Karpas-422 (cell line): ENCODE measurements at regions not wholly inside any gene's neighbourhood (a gene's known extent, or its start where the extent isn't known, plus 50 kb on each side); places are given as distances from the start of the nearest gene placed in this dataset.
"Not testable (repeated sequence)": the region's sequence is repeated elsewhere in the genome, so short reads cannot be mapped to it uniquely, and the experiment has no call there.

Experiments used
- DNase-seq: peaks from one replicate; pipeline ENCODE4 v3.0.0-alpha.2; 2015
- H2AFZ ChIP-seq: fragments of 200-600 bp; sonication (generic); 2 replicates; pipeline ENCODE4 v1.6.1; 2014; ENCODE audit warnings: antibody characterized with exemption, low read length, mixed read lengths
- H3K27ac ChIP-seq: fragments of 200-600 bp; sonication (generic); 2 replicates; pipeline ENCODE4 v1.5.1; 2014; ENCODE audit warnings: mild to moderate bottlenecking, low read length, moderate library complexity
- H3K27me3 ChIP-seq: fragments of 200-600 bp; sonication (generic); 2 replicates; pipeline ENCODE4 v1.6.1; 2014; ENCODE audit warnings: low read length, mixed read lengths
- H3K36me3 ChIP-seq: fragments of 200-600 bp; sonication (generic); 2 replicates; pipeline ENCODE4 v1.6.1; 2014; ENCODE audit warnings: low read length, mixed read lengths; ENCODE audit not compliant: insufficient read depth
- H3K4me1 ChIP-seq: fragments of 200-600 bp; sonication (generic); 2 replicates; pipeline ENCODE4 v1.6.1; 2014; ENCODE audit warnings: mild to moderate bottlenecking, low read length, mixed read lengths
- H3K4me2 ChIP-seq: fragments of 200-600 bp; sonication (generic); 2 replicates; pipeline ENCODE4 v1.6.1; 2014; ENCODE audit warnings: low read length, low read depth, mild to moderate bottlenecking; ENCODE audit not compliant: poor library complexity, severe bottlenecking
- H3K4me3 ChIP-seq: fragments of 200-600 bp; sonication (generic); 2 replicates; pipeline ENCODE4 v1.5.1; 2014; ENCODE audit warnings: mild to moderate bottlenecking, antibody characterized with exemption, low read length, mixed read lengths
- H3K79me2 ChIP-seq: fragments of 200-600 bp; sonication (generic); 2 replicates; pipeline ENCODE4 v1.6.1; 2014; ENCODE audit warnings: mild to moderate bottlenecking, low read length, mixed read lengths
- H3K9ac ChIP-seq: fragments of 200-600 bp; sonication (generic); 2 replicates; pipeline ENCODE4 v1.6.0; 2014; ENCODE audit warnings: low read length
- H3K9me2 ChIP-seq: fragments of 200-600 bp; sonication (generic), shearing (Covaris generic); replicated peaks from 2 replicates; pipeline ENCODE4 v1.6.0; 2014; ENCODE audit warnings: mild to moderate bottlenecking, low read length, moderate library complexity; ENCODE audit not compliant: insufficient read depth
- H3K9me3 ChIP-seq: fragments of 300-700, 200-600 bp; sonication (generic); 2 replicates; pipeline ENCODE4 v1.6.1; 2014; ENCODE audit warnings: low read length, mixed read lengths
- H4K20me1 ChIP-seq: fragments of 200-600 bp; sonication (generic); 2 replicates; pipeline ENCODE4 v1.6.1; 2014; ENCODE audit warnings: mild to moderate bottlenecking, antibody characterized with exemption, low read length, low read depth; ENCODE audit not compliant: insufficient read depth

DNA sequence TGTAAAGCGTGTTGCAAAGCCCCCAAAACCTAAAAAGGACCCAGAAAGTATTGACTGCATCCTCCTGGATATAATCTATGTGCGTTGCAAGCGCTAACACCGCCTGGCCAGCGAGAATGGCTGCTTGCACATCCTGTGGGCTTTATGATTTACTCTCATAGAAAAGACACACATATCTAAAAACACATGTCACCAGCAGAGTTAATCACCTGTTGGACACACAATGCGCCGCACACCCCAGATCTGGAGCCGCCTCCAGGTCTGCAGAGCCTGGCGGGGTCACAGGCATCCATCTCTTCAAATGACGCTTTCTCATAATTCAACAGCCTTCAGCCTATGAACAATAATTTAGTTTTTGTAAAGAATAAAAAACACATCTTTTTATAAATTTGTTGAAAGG, 186.5 kb downstream of the RTP5 start:
- Histone ChIP-seq H4K20me1 (0 out of 2 replicates have a peak, but pooled peaks cover 3% of the 10 kb centered on the region), H3K4me2 (no peak overlapping the region), H3K27me3 (no peaks in the 10 kb centered on the region), H2AFZ (no peak overlapping the region), H3K9ac (no peak overlapping the region), H3K9me3 (no peaks in the 10 kb centered on the region), H3K79me2 (no peaks in the 10 kb centered on the region), H3K4me1 (peaks cover 9% of the 10 kb centered on the region), H3K27ac (no peak overlapping the region), H3K9me2 (no peaks in the 10 kb centered on the region), H3K36me3 (no peaks in the 10 kb centered on the region), H3K4me3 (no peak overlapping the region)
- DNase-seq: no peak

DNA sequence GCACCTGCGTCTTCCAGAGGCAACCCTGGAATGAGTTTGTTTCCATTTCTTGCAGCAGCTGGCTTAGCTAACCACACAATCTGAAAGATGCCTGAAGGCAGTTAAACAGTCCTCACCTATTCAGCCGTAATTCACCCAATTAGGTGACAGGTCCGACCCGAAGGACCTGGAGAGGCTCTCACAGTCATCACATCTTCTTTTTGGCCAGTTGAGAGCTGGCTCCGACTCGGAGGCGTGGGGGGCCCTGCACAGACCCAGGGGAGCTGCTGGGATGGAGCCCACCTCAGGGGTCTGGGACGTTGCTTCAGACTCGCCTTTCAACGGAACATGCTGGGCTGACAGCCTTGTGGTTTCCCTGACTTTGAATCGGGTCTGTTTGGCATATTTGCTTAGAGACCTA, 187.3 kb downstream of the RTP5 start:
- Histone ChIP-seq H3K4me2 (no peak overlapping the region), H3K9me2 (no peaks in the 10 kb centered on the region), H4K20me1 (0 out of 2 replicates have a peak, but pooled peaks cover 3% of the 10 kb centered on the region), H3K27me3 (no peaks in the 10 kb centered on the region), H3K4me1 (peaks cover 9% of the 10 kb centered on the region), H3K36me3 (no peaks in the 10 kb centered on the region), H3K79me2 (no peaks in the 10 kb centered on the region), H3K9me3 (no peaks in the 10 kb centered on the region), H3K27ac (no peak overlapping the region), H2AFZ (no peak overlapping the region), H3K4me3 (no peak overlapping the region), H3K9ac (no peak overlapping the region)
- DNase-seq: no peak

DNA sequence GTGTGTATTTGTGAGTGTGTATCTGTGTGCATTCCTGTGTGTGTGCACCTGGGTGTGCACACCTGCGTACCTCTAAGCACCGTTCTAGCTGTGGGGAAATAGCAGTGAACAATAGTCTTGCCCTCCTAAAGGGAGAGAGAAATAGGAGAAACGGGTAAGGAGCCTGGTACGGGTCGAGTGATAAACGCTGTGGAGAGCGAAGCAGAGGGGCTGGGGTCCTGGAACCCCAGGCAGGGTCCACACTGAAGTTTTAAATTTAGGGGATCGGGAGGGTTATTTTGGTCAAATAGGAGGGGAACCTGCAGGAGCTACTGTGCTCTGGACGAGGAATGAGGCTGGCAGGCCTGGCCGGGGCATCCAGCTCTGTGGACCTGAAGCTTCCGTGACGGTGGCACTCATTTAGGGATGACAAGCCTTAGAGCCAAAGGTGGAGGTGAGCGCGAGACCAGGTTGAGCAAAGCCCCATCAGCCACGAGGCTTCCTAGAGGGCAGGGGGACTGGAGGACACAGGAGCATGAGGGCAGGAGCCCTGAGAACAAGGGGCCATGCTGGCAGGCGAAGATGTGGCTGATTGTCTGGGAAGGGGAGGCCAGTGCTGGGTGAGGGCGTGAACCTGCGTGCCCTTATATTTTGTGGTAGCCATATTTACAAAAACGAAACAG, 188.0 kb downstream of the RTP5 start:
- peaks cover 9% of the 10 kb centered on the region for H3K4me1 ChIP-seq
- H3K4me3 ChIP-seq: no peak overlapping the region
- H4K20me1 ChIP-seq: 0 out of 2 replicates have a peak, but pooled peaks cover 3% of the 10 kb centered on the region
- no peak overlapping the region for H3K4me2 ChIP-seq
- no peaks in the 10 kb centered on the region for H3K36me3 ChIP-seq
- H3K79me2 ChIP-seq: no peaks in the 10 kb centered on the region
- no peaks in the 10 kb centered on the region for H3K9me3 ChIP-seq
- H2AFZ ChIP-seq: no peak overlapping the region
- H3K27me3 ChIP-seq: no peaks in the 10 kb centered on the region
- no peak overlapping the region for H3K9ac ChIP-seq
- no peaks in the 10 kb centered on the region for H3K9me2 ChIP-seq
- DNase-seq: no peak
- H3K27ac ChIP-seq: no peak overlapping the region

DNA sequence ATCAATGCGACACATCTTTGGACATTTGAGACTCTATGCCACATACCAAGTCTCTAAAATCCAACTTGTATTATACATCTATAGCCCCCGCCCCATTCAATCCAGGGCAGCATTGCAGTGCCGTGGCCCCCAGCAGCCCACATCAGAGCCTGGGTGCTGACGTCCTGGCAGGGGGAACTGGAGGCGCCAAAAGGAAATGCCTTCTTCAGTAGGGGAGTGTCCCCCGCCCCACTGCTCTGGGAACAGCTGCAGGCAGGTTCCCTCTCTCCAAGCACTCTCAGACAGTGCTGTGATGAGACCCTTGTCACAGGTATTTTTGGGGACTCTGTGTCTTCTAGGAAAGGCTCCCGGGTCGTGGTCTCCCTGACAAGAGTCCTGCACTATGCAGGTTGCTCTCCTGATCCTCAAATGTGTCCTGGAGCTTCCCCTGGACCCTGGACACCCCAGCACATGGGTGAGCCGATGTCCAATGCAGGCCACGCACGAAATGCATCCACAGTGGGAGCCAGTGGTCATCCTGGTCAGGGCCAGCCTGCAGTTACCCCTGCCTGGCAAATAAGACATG, 188.7 kb downstream of the RTP5 start:
- H3K36me3 ChIP-seq: no peaks in the 10 kb centered on the region
- H3K9ac ChIP-seq: no peak overlapping the region
- no peak overlapping the region for H3K27ac ChIP-seq
- H3K27me3 ChIP-seq: no peaks in the 10 kb centered on the region
- H3K4me2 ChIP-seq: no peak overlapping the region
- no peaks in the 10 kb centered on the region for H3K9me2 ChIP-seq
- no peak overlapping the region for H2AFZ ChIP-seq
- H3K9me3 ChIP-seq: no peaks in the 10 kb centered on the region
- no peak for DNase-seq
- H4K20me1 ChIP-seq: 0 out of 2 replicates have a peak, but pooled peaks cover 1% of the 10 kb centered on the region
- H3K79me2 ChIP-seq: no peaks in the 10 kb centered on the region
- no peak overlapping the region for H3K4me3 ChIP-seq
- peaks cover 9% of the 10 kb centered on the region for H3K4me1 ChIP-seq

DNA sequence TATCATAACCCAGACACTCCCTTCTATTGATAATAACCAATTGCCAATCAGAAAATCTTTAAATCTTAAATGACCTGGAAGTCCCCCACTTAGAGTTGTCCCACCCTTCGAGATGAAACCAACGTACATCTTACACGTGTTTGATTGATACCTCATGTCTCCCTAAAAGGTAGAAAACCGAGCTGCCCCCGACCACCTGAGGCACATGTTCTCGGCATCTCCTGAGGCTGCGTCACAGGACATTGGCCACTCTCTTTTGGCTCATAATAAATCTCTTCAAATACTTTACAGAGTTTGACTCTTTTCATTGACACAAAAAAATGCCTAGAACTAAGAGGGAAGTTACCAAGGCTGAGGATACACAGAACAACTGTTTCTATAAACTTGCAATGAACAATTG, 190.0 kb downstream of the RTP5 start:
- no peak overlapping the region for H3K27ac ChIP-seq
- peaks cover 9% of the 10 kb centered on the region for H3K4me1 ChIP-seq
- no peak overlapping the region for H3K9ac ChIP-seq
- H3K36me3 ChIP-seq: no peaks in the 10 kb centered on the region
- no peak overlapping the region for H3K4me3 ChIP-seq
- H3K79me2 ChIP-seq: no peaks in the 10 kb centered on the region
- no peaks in the 10 kb centered on the region for H4K20me1 ChIP-seq
- H3K9me3 ChIP-seq: no peaks in the 10 kb centered on the region
- H3K4me2 ChIP-seq: no peak overlapping the region
- no peak overlapping the region for H2AFZ ChIP-seq
- no peak for DNase-seq
- H3K27me3 ChIP-seq: no peaks in the 10 kb centered on the region
- no peaks in the 10 kb centered on the region for H3K9me2 ChIP-seq

DNA sequence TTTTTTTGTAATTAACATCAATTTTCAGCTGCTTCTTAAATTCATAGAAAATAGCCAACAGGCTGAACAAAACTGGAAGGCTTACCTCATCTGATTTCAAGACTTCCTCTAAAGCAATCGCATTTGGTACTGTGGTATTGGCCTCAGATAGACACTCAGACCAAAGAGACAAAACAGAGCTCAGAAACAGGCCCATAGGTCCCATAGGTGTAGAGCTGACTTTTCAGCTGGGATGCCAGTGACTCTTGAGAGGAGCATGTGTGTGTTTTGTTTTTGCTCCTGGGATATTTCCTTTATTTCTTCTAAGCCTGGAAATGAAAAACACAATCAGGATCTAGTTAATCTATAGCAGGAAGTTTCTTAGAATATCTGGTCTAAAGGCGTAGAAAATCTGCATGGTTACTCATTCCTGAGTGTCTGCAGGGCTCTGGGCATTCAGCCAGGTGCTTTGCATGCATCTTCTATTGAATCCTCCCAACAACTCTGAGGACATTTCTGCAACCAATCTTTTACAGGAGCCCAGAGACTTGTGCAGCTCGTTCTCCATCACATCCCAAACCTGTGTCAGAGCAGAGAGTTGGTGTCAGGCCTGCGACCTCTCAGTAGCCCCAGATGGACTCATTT, 190.8 kb downstream of the RTP5 start:
- DNase-seq: peak; percentile 52
- Histone ChIP-seq H3K9me3 (no peaks in the 10 kb centered on the region), H4K20me1 (no peaks in the 10 kb centered on the region), H3K4me3 (no peak overlapping the region), H3K27ac (no peak overlapping the region), H3K4me2 (no peak overlapping the region), H3K9me2 (no peaks in the 10 kb centered on the region), H3K79me2 (no peaks in the 10 kb centered on the region), H3K9ac (no peak overlapping the region), H3K4me1 (peaks cover 9% of the 10 kb centered on the region), H2AFZ (no peak overlapping the region), H3K27me3 (no peaks in the 10 kb centered on the region), H3K36me3 (no peaks in the 10 kb centered on the region)

DNA sequence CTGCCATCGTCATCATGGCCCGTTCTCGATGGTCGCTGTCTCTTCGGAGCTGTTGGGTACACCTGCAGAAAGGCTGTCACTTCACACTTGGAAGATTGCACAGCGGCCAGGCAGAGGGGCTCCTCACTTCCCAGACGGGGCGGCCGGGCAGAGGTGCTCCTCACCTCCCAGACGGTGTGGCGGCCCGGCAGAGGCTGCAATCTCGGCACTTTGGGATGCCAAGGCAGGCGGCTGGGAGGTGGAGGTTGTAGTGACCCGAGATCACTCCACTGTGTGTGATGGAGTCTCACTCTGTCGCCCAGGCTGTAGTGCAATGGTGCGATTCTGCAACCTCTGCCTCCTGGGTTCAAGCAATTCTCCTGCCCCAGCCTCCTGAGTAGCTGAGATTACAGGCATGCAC, 192.4 kb downstream of the RTP5 start:
- not testable (repeated sequence) for H3K79me2 ChIP-seq, H3K27ac ChIP-seq, H3K27me3 ChIP-seq, H3K4me2 ChIP-seq, H3K4me3 ChIP-seq, H3K9ac ChIP-seq, H3K36me3 ChIP-seq, DNase-seq, H3K9me2 ChIP-seq, H3K4me1 ChIP-seq, H2AFZ ChIP-seq, H4K20me1 ChIP-seq, H3K9me3 ChIP-seq

DNA sequence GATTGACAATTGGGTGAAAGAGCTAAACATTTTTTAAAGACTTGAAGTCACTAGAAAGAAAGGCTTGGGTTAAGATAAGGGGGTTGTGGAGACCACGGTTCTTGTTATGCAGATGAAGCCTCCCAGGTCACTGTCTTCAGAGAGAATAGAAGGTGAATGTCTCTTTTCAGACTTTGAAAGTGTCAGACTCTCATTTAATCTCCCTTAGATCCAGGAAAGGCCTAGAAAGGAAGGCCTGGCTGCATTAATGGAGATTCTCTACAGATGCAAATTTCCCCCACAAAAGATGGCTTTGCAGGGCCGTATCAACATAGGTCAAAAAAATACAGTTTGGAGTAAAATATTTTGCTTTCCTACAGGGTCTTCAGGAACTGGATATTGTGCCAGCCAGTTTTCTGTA, 193.9 kb downstream of the RTP5 start:
- Histone ChIP-seq H3K4me2 (no peak overlapping the region), H3K9ac (no peak overlapping the region), H4K20me1 (no peaks in the 10 kb centered on the region), H3K4me1 (peaks cover 9% of the 10 kb centered on the region), H3K27ac (no peak overlapping the region), H3K9me2 (no peaks in the 10 kb centered on the region), H3K27me3 (no peaks in the 10 kb centered on the region), H3K79me2 (no peaks in the 10 kb centered on the region), H3K4me3 (no peak overlapping the region), H3K36me3 (no peaks in the 10 kb centered on the region), H3K9me3 (no peaks in the 10 kb centered on the region), H2AFZ (no peak overlapping the region)
- no peak for DNase-seq
